SK-N-MC (cell line): ENCODE measurements at regions not wholly inside any gene's neighbourhood (a gene's known extent, or its start where the extent isn't known, plus 50 kb on each side); places are given as distances from the start of the nearest gene placed in this dataset.

ENCODE experiments used
- EZH2 ChIP-seq: fragments of 200-600 bp; sonication (generic); IDR thresholded peaks from one replicate; pipeline ENCODE4 v1.6.1; 2017; ENCODE audit warnings: antibody characterized with exemption
- FOXP2 ChIP-seq: optimal IDR thresholded peaks from 2 replicates; pipeline ENCODE3; 2011; ENCODE audit warnings: mild to moderate bottlenecking, moderate library complexity; ENCODE audit not compliant: insufficient read depth; ENCODE audit errors: extremely low read length, control extremely low read depth
- POLR2AphosphoS5 ChIP-seq: IDR thresholded peaks from 2 replicates; pipeline ENCODE4 v1.6.1; 2012; ENCODE audit warnings: mild to moderate bottlenecking, low read depth, low read length, borderline replicate concordance

DNA sequence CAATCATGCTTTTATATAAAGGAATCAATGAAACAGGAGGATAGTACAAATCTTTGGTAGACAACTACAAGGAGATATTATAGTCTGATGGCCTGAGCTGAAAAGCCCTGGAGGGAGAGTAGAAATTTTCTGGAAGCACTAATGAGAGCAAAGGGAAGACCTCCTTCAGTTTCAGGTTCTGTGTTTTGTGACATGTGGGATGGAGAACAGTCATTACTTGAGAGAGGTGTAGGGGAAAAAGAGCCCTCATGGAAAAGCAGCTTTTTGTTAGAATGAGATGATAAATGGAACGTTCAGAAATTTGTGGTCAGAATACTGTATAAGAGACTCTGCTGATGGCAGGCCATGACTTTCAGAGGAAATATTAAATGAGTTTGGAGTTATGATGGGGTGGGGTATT, 360.6 kb upstream of the MEF2C start:
- no peak for TF ChIP-seq POLR2AphosphoS5
- no peak for TF ChIP-seq EZH2
- no peak for TF ChIP-seq FOXP2
